Astrocyte of the cerebellum (primary cell): ENCODE measurements at regions not wholly inside any gene's neighbourhood (a gene's known extent, or its start where the extent isn't known, plus 50 kb on each side); places are given as distances from the start of the nearest gene placed in this dataset.

ENCODE experiments used
- DNase-seq: peaks from one replicate; pipeline ENCODE4 v3.0.0-alpha.2; 2011; ENCODE audit warnings: low read depth
- H3K4me3 ChIP-seq: 2 replicates; pipeline ENCODE4 v1.5.1; 2011; ENCODE audit warnings: mild to moderate bottlenecking, low read depth, low read length, moderate library complexity
- in situ Hi-C: cut with HindIII; loops from 2 replicates; pipeline ENCODE4 v1.10.0; 2017; ENCODE audit warnings: low sequenced_read_pairs
- TF ChIP-seq, protein P1 (sequence below): IDR thresholded peaks from 2 replicates; pipeline ENCODE4 v1.5.1; 2012; ENCODE audit warnings: low read length, low read depth, moderate library complexity, mild to moderate bottlenecking; ENCODE audit errors: missing control alignments

DNA sequence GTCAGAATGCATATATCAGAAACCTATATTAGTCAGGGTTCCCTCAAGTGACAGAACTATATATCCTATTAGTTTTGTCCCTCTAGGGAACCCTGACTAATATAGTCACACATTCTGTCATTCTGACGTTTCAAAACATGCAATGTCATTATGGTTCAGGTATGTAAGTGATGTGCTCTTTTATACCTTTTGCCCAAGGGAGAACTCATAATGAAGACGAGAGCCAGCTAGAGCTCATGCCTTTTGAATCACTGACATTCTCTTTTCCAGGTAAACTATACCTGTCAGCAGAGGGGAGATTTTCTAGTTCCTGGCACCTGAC is 576.7 kb downstream of the LRRC70 start:
- in situ Hi-C loops: no loop called here
- H3K4me3 ChIP-seq: no peak overlapping the region
- DNase-seq: no peak
- TF ChIP-seq, protein P1, sequence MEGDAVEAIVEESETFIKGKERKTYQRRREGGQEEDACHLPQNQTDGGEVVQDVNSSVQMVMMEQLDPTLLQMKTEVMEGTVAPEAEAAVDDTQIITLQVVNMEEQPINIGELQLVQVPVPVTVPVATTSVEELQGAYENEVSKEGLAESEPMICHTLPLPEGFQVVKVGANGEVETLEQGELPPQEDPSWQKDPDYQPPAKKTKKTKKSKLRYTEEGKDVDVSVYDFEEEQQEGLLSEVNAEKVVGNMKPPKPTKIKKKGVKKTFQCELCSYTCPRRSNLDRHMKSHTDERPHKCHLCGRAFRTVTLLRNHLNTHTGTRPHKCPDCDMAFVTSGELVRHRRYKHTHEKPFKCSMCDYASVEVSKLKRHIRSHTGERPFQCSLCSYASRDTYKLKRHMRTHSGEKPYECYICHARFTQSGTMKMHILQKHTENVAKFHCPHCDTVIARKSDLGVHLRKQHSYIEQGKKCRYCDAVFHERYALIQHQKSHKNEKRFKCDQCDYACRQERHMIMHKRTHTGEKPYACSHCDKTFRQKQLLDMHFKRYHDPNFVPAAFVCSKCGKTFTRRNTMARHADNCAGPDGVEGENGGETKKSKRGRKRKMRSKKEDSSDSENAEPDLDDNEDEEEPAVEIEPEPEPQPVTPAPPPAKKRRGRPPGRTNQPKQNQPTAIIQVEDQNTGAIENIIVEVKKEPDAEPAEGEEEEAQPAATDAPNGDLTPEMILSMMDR: no peak

DNA sequence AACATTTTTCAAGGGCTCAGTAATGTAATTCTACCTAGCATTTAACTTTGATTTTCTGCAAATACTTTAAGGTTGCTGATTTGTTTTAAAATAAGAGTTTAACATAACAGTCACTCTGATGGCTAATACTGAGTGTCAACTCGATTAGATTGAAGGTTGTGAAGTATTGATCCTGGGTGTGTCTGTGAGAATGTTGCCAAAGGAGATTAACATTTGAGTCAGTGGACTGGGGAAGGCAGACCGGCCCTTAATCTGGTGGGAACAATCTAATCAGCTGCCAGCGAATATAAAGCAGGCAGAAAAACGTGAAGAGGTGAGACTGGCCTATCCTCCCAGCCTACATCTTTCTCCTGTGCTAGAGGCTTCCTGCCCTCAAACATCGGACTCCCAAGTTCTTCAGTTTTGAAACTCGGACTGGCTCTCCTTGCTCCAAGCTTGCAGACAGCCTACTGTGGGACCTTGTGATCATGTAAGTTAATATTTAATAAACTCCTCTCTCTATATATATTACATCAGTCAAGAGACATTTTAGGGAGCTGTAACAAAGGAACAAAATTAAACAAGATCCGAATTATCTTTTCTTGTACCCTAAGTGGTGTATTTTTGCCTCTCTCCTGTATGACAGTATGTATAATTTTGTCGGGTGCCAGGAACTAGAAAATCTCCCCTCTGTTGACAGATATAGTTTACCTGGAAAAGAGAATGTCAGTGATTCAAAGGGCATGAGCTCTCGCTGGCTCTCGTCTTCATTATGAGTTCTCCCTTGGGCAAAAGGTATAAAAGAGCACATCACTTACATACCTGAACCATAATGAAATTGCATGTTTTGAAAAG is 576.1 kb downstream of the LRRC70 start:
- DNase-seq: no peak
- TF ChIP-seq, protein P1: no peak
- no peak overlapping the region for H3K4me3 ChIP-seq
- in situ Hi-C loops: no loop called here

- TF ChIP-seq, protein P1: no peak
- DNase-seq: no peak
- in situ Hi-C loops: no loop called here
- H3K4me3 ChIP-seq: no peak overlapping the region
Observed at GRCh38 chr5:63152871-63153270, 574.3 kb downstream of the LRRC70 start.

DNA sequence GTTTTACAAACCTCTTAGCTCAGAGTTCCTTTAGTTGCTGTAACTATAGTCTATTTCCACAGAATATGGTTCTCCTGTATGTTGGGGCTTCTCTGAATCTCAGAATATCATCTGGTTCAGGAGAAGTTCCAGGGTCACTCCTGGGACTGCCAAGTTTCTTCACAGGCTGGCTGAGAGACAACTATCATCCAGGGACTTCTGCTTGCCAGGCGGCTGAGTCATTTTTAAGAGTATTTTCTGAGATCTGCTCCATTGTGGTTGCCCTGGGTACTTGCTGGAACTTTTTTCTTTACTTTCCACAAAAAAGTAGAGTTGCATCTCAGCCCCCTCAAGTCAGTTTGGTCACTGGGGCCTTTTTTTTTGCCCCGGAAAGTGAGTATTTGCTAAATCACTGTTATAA is 566.5 kb downstream of the LRRC70 start:
- TF ChIP-seq, protein P1: no peak
- H3K4me3 ChIP-seq: no peak overlapping the region
- no peak for DNase-seq
- in situ Hi-C loops: no loop called here

DNA sequence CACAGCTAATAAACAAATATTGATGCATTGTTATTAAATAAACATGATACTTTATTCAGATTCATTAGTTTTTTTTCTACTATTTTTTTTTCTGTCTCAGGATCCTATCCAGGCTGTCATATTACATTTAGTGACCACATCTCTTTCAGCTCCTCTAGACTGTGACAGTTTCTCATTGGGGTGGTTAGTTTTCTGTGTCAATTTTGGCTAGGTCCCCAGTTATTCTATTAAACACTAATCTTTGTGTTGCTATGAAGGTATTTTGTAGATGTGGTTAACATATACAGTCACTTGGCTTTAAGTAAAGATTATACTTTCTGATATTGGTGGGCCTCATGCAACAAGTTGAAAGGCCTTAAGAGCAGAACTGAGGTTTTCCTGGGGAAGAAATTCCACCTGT is 563.0 kb downstream of the LRRC70 start:
- in situ Hi-C loops: no loop called here
- no peak for DNase-seq
- H3K4me3 ChIP-seq: no peak overlapping the region
- TF ChIP-seq, protein P1: no peak

- TF ChIP-seq, protein P1: no peak
- no peak overlapping the region for H3K4me3 ChIP-seq
- in situ Hi-C loops: no loop called here
- DNase-seq: no peak
Observed at GRCh38 chr5:63135291-63135690, 556.7 kb downstream of the LRRC70 start.
